Breast epithelium (tissue), 3 donors: ENCODE measurements at regions not wholly inside any gene's neighbourhood (a gene's known extent, or its start where the extent isn't known, plus 50 kb on each side); places are given as distances from the start of the nearest gene placed in this dataset.
"Not testable (repeated sequence)": the region's sequence is repeated elsewhere in the genome, so short reads cannot be mapped to it uniquely, and the experiment has no call there.

ENCODE experiments used
- CTCF ChIP-seq, 3 donors: fragments of 450-650 bp; IDR thresholded peaks; one replicate each; pipeline ENCODE4 v1.5.1; 2016 to 2017; ENCODE audit warnings: antibody characterized with exemption in 3 of 3, mild to moderate bottlenecking in 3 of 3, moderate library complexity in 3 of 3
- POLR2A ChIP-seq: fragments of 450-650 bp; IDR thresholded peaks from one replicate; pipeline ENCODE4 v1.6.1; 2016; ENCODE audit warnings: antibody characterized with exemption, mild to moderate bottlenecking, moderate library complexity

GRCh38 chr10:38271031-38271430, 176.9 kb downstream of the ZNF37A start:
- not testable (repeated sequence) for TF ChIP-seq POLR2A; CTCF (IDR thresholded peaks at IDR 0.05)
